ENCODE measurements at regions not wholly inside any gene's neighbourhood (a gene's known extent, or its start where the extent isn't known, plus 50 kb on each side); places are given as distances from the start of the nearest gene placed in this dataset.

DNA sequence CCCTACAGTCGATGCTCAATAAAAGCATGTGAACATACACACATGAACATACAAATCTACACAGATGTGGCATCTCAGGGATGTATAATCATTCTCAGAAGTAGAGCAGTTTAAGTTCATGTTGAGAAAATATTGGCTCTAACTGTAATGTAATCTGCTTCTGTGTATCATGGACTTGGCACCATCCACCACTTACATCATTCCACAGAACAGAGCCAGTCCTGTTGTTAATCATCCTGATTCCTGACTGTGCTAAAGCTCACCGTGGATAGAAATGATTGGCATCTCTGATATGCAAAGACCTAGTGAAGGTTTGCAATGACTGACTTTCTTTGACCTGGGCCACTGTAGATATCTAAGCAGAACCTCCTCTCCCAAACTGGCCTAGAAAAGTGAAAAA lies 1141.3 kb downstream of the BCL11B start:
- TF ChIP-seq, protein P1, sequence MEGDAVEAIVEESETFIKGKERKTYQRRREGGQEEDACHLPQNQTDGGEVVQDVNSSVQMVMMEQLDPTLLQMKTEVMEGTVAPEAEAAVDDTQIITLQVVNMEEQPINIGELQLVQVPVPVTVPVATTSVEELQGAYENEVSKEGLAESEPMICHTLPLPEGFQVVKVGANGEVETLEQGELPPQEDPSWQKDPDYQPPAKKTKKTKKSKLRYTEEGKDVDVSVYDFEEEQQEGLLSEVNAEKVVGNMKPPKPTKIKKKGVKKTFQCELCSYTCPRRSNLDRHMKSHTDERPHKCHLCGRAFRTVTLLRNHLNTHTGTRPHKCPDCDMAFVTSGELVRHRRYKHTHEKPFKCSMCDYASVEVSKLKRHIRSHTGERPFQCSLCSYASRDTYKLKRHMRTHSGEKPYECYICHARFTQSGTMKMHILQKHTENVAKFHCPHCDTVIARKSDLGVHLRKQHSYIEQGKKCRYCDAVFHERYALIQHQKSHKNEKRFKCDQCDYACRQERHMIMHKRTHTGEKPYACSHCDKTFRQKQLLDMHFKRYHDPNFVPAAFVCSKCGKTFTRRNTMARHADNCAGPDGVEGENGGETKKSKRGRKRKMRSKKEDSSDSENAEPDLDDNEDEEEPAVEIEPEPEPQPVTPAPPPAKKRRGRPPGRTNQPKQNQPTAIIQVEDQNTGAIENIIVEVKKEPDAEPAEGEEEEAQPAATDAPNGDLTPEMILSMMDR (conservative IDR thresholded peaks at IDR 0.05 in 1 of 2, IDR thresholded peaks at IDR 0.05 in 1 of 2; ENCODE audit: extremely low read depth in 1 of 2, insufficient read depth in 1 of 2, low read depth in 1 of 2, low read length in 2 of 2), result no peak
- TF ChIP-seq EZH2 (IDR thresholded peaks at IDR 0.05; ENCODE audit: borderline replicate concordance, low read length), result no peak

Measured in mammary epithelial cell (primary cell).